Left forelimb (tissue), 1 donor: ENCODE measurements at regions not wholly inside any gene's neighbourhood (a gene's known extent, or its start where the extent isn't known, plus 50 kb on each side); places are given as distances from the start of the nearest gene placed in this dataset.

Experiments used
- DNase-seq: peaks from one replicate; pipeline ENCODE4 v3.0.0-alpha.2; 2018; ENCODE audit warnings: low spot score

DNA sequence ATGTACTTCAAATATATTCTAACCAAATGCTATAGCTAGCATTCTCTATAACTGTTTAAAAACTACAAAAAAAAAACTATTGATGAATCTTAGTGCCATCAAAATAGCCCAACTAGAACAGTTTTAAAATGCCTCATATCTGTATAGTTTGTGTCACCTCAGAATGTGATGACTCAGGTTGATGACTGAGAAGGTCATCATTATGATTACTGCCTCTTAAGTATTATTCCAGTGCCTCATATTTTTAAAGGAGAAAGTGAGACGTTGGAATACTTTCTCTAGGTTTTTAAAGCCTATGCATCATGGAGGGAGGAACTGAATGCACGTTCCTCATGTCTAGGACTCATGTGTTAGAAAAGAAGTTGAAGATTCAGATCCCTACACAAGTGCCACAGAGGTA, 88.2 kb downstream of the TMA16 start:
- no peak for DNase-seq

GRCh38 chr4:163587867-163588266, 93.4 kb downstream of the TMA16 start:
- no peak for DNase-seq

DNA sequence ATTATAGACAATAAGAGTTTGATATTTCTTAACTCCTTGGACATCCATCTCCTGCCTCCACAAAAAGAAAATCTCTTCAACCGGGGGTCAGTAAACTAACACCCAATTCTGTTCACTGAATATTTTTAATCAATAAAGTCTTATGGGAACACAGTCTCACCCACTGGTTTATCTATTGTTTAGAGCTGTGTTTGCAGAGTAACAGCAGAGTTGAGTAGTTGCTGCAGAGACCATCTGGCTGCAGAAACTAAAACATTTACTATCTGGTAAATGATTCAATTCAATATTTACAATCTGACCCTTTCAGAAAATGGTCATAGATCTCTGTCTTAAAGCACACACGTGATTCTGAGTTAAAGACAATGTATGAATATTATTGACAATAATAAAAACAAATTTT, 94.0 kb downstream of the TMA16 start:
- no peak for DNase-seq

DNA sequence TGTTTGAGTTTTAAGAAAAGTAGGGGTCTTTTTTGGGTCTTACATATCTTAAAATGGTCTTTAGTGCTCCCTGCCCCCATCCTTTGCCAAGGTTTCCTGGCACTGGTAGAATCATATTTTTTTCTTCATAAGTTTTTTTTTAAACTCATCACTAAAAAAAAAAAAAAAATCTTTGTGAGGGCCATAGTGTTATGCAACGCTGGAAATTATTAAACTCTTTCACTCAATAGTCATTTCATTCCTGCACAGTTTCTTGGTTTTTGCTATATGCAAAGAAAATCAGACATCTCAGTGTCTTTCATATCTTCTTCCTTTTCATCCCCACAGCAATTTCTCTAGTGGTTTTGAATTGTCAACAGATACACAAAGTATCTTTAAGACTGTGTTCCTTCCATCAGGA, 95.6 kb downstream of the TMA16 start:
- DNase-seq = no peak

- no peak for DNase-seq
Observed at GRCh38 chr4:163590619-163591264, 96.3 kb downstream of the TMA16 start.

GRCh38 chr4:163591614-163592020, 97.1 kb downstream of the TMA16 start:
- DNase-seq = no peak

DNA sequence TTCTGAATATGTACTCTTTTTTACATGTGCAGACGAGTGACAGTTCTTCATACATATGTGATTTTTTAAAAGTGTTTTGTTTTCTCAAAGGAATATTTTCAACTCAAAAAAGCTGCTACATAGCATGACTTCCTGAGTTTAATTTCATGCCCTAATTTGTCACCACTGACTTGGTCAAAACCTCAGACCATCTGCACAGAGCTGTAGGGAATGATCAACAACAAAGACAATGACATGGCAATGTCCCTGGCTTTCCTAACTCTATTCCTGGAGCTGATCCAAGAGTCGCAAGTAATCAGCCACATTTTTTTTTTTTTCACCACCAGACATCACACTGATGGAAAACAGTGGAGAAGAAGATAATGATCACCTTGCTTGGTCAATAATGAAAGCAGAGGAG, 97.7 kb downstream of the TMA16 start:
- no peak for DNase-seq

- no peak for DNase-seq
Observed at GRCh38 chr4:163595580-163595979, 101.1 kb downstream of the TMA16 start.

GRCh38 chr4:163598028-163598427, 103.5 kb downstream of the TMA16 start:
- no peak for DNase-seq

- DNase-seq = no peak
Observed at GRCh38 chr4:163598489-163598888, 104.0 kb downstream of the TMA16 start.

- no peak for DNase-seq
Observed at GRCh38 chr4:163600727-163601126, 106.2 kb downstream of the TMA16 start.

DNA sequence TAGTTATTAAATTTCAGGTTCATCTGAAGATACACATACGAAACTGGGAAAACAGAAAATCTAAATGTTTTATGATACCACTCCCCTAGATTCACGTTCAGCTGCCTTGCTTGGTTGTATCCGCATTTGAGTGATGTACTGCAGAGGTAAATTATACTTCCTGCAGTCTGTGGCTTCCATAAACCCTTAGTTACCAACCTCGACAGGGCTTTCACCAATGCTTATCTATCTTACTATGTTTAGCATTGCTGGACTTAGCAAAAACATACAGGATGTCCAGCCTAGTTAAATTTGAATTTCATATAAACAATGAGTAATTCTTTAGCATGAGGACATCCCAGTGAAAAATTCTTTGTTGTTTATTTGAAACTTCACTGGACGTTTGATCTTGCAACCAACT, 108.8 kb downstream of the TMA16 start:
- no peak for DNase-seq

- DNase-seq = no peak
Observed at GRCh38 chr4:163606896-163607691, 112.6 kb downstream of the TMA16 start.

- DNase-seq = no peak
Observed at GRCh38 chr4:163609019-163609418, 114.5 kb downstream of the TMA16 start.

DNA sequence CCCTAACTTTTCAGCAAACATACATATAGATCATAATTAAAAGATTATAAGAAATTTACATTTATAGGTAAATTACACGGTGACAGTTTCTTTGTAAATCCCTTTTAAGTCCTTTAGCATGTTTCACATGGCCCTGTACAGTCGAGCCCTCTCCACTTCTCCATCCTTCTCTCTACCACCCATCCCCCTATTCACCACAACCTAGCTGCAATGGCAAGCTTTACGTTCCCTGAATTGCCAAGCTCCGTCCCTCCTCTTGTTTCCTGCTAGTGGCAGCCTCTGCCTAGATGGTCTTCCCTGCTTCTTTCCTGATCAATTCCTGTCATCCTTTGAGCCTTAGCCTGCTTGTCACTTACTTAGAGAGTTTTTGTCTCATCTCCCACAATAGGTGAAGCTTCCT, 116.2 kb downstream of the TMA16 start:
- DNase-seq = no peak

GRCh38 chr4:163611182-163611581, 116.7 kb downstream of the TMA16 start:
- DNase-seq = no peak

DNA sequence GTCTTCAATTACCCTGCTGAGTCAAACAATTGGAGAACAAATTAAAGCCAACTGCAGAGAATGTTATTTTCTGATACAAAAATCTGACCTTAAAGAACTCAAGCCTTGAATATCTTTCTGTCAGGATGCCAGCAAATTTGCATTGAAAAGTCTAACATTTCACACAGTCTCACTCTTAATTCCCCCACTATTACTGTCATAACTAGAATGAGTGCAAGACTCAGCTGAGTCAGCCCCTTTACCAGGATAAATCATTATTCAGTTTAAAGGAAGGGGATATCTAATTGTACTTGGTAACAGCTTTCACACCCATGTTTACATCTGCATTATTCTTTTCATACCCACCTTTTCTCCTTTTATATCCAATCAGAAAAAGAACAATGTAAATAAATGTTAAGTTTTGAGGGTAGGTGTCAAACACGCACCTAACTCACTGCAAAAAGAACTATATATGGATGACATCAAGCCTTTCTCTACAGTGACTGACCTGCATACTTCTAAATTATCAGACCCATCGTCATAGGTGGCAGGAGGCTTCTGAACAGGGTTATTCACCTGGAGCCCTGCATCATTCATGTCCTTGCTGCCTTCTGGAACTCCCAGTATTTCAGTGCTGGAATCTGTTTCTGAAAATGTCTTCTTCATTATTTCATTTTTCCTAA, 117.4 kb downstream of the TMA16 start:
- no peak for DNase-seq

DNA sequence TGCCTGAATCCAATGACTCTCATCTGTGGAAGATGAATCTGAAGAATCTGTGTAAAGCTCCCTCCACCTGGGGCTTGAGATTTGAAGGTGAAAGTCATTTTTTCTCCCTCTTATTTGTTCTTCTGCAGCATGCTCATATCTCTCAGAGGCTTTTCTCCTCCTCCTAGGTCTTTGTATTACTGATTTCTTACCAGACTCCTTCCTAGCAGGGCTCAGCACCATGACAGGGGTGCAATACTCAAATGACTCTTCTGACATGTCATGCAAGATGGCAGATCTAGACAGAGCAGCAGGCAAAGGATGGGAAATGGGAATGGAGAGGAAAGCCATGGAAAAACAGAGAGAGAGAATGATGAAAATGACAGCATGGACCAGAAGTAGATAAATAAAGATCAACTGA, 118.3 kb downstream of the TMA16 start:
- no peak for DNase-seq

DNA sequence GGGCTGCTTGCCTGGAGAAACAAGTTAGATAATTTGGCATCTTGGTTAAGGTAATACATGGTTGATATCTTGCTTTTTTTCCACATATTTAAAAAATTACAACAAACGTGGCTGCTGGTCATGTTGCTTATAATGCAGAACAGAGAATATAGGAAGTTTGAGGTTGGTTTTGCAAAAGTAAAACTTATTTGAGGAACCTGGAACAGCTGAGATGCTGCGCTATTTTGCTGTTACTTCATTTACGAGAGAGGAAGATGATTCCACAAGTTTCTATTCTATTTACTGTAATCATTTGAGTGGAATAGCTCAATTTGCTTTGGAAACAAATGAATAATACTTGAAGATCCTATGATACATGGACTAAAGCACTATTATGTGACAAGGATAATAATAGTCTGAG, 118.9 kb downstream of the TMA16 start:
- no peak for DNase-seq

DNA sequence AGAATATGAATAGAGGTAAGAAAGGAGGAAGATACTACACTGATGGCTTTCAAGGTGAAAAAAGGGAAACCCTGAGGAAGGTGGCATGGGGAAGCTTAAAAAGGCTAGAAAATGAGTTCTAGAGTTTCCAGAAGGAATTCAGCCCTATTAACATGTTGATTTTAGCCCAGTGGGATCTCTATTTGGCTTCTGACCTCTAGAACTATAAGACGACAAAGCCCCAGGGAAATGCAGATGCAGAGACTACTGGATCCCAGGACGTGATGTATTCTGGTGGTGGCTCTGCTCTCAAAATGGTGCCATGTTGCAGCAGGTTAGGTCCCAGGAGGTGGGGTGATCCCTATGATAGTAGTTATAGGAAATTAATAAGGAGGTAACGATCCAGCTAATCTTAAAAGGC, 120.4 kb downstream of the TMA16 start:
- no peak for DNase-seq

- DNase-seq = no peak
Observed at GRCh38 chr4:163618845-163619244, 124.4 kb downstream of the TMA16 start.

- no peak for DNase-seq
Observed at GRCh38 chr4:163620738-163621137, 126.2 kb downstream of the TMA16 start.

GRCh38 chr4:163621821-163622220, 127.3 kb downstream of the TMA16 start:
- DNase-seq = no peak
